UCSD-AML1 (cell line): ENCODE measurements at regions not wholly inside any gene's neighbourhood (a gene's known extent, or its start where the extent isn't known, plus 50 kb on each side); places are given as distances from the start of the nearest gene placed in this dataset.
"Not testable (repeated sequence)": the region's sequence is repeated elsewhere in the genome, so short reads cannot be mapped to it uniquely, and the experiment has no call there.

Experiments used
- DNase-seq: peaks from one replicate; lab custom pipeline; 2025; ENCODE audit not compliant: unreplicated experiment; lab: John Stamatoyannopoulos, UW

DNA sequence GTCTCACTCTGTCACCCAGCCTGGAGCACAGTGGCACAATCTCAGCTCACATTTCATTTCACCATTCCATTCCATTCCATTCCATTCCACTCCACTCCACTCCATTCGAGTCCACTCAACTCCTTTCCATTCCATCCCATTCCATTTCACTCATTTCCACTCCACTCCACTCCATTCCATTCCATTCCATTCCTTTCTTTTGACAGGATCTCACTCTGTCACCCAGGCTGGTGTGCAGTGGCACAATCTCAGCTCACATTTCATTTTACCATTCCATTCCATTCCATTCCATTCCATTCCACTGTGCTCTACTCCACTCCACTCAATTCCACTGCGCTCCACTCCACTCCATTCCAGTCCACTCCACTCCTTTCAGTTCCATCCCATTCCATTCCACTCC lies 639.6 kb downstream of the TP53TG3F start:
- not testable (repeated sequence) for DNase-seq
